ENCODE measurements at regions not wholly inside any gene's neighbourhood (a gene's known extent, or its start where the extent isn't known, plus 50 kb on each side); places are given as distances from the start of the nearest gene placed in this dataset.
"Not testable (repeated sequence)": the region's sequence is repeated elsewhere in the genome, so short reads cannot be mapped to it uniquely, and the experiment has no call there.

DNA sequence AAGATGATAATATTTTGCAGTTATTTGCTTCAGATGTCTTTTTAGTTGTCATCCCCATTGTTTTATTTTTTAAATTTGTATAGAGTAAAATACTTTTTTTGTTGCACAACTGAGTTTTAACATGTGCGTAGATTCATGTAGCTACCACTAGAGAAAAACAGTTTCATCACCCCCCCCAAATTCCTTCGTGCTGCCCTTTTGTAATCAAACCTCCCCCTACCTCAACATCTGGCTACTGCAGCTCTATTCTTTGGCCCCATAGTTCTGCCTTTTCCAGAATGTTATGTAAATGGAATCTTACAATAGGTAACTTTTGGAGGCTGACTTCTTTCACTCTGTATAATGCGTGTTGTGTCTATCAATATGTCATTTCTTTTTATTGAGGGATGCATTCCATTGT lies 232.0 kb upstream of the RASGRP1 start:
- Histone ChIP-seq H3K4me1 (ENCODE audit: control insufficient read depth in 1 of 2, insufficient read depth in 2 of 2, low read length in 2 of 2) (no peaks in the 10 kb centered on the region), H3K27ac (ENCODE audit: low read depth in 1 of 2, low read length in 2 of 2) (no peak overlapping the region), H3K9me3 (replicated peaks in 1 of 2; ENCODE audit: control insufficient read depth in 1 of 2, insufficient read depth in 1 of 2, low read length in 2 of 2) (no peaks in the 10 kb centered on the region), H3K79me2 (ENCODE audit: insufficient read depth, low read length) (no peaks in the 10 kb centered on the region), H3K4me2 (replicated peaks; ENCODE audit: extremely low read depth, low read length, poor library complexity, severe bottlenecking) (no peak overlapping the region), H4K20me1 (ENCODE audit: insufficient read depth, low read length) (no peaks in the 10 kb centered on the region), H3K36me3 (replicated peaks in 1 of 2; ENCODE audit: control insufficient read depth in 1 of 2, insufficient read depth in 2 of 2, low read length in 2 of 2) (no peaks in the 10 kb centered on the region), H2AFZ (ENCODE audit: insufficient read depth, low read depth, low read length, poor library complexity, severe bottlenecking) (no peak overlapping the region), H3K9ac (ENCODE audit: insufficient read depth, low read length, poor library complexity, severe bottlenecking) (no peak overlapping the region), H3K4me3 (replicated peaks in 1 of 3; ENCODE audit: low read depth in 2 of 3, low read length in 3 of 3) (no peak overlapping the region), H3K27me3 (ENCODE audit: control insufficient read depth in 2 of 2, insufficient read depth in 2 of 2, low read length in 2 of 2) (no peaks in the 10 kb centered on the region)
- peaks cover 0 to 14% (median 4%) of the 10 kb centered on the region in 7 donors for H3K9me3 Mint-ChIP-seq
- no peak overlapping the region for H3K27ac Mint-ChIP-seq
- peaks cover 0 to 6% (median 2%) of the 10 kb centered on the region in 3 donors for H3K27me3 Mint-ChIP-seq (ENCODE audit: low read depth in 3 of 3)
- TF ChIP-seq, protein P1, sequence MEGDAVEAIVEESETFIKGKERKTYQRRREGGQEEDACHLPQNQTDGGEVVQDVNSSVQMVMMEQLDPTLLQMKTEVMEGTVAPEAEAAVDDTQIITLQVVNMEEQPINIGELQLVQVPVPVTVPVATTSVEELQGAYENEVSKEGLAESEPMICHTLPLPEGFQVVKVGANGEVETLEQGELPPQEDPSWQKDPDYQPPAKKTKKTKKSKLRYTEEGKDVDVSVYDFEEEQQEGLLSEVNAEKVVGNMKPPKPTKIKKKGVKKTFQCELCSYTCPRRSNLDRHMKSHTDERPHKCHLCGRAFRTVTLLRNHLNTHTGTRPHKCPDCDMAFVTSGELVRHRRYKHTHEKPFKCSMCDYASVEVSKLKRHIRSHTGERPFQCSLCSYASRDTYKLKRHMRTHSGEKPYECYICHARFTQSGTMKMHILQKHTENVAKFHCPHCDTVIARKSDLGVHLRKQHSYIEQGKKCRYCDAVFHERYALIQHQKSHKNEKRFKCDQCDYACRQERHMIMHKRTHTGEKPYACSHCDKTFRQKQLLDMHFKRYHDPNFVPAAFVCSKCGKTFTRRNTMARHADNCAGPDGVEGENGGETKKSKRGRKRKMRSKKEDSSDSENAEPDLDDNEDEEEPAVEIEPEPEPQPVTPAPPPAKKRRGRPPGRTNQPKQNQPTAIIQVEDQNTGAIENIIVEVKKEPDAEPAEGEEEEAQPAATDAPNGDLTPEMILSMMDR (IDR thresholded peaks at IDR 0.05), result no peak
- no peak for DNase-seq
- no CpG with 5 or more reads among the region's 3 CpGs for WGBS (ENCODE audit: insufficient coverage)
- H3K4me1 Mint-ChIP-seq, result peaks cover 1% of the 10 kb centered on the region
- intact Hi-C loops (cut with micrococcal nuclease), result no loop called here
- no peaks in the 10 kb centered on the region for H3K36me3 Mint-ChIP-seq
- H3K4me3 Mint-ChIP-seq, result no peak overlapping the region

DNA sequence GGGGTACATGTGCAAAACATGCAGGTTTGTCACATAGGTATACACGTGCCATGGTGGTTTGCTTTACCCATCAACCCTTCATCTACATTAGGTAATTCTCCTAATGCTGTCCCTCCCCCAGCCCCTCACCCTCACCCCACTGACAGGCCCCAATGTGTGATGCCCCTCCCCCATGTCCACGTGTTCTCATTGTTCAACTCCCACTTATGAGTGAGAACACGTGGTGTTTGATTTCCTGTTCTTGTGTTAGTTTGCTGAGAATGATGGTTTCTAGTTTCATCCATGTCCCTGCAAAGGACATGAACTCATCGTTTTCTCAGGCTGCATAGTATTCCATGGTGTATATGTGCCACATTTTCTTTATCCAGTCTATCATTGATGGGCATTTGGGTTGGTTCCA lies 232.9 kb upstream of the RASGRP1 start:
- not testable (repeated sequence) for H4K20me1 ChIP-seq (ENCODE audit: insufficient read depth, low read length); H3K27me3 Mint-ChIP-seq (ENCODE audit: low read depth in 3 of 3); H3K9me3 ChIP-seq (replicated peaks in 1 of 2; ENCODE audit: control insufficient read depth in 1 of 2, insufficient read depth in 1 of 2, low read length in 2 of 2)

DNA sequence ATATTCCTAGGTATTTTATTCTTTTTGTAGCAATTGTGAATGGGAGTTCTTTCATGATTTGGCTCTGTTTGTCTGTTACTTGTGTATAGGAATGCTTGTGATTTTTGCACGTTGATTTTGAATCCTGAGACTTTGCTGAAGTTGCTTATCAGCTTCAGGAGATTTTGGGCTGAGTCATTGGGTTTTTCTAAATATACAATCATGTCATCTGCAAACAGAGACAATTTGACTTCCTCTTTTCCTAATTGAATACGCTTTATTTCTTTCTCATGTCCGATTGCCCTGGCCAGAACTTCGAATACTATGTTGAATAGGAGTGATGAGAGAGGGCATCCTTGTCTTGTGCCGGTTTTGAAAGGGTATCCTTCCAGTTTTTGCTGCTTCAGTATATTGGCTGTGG lies 234.6 kb upstream of the RASGRP1 start:
- H3K4me3 ChIP-seq (replicated peaks in 1 of 3; ENCODE audit: low read depth in 2 of 3, low read length in 3 of 3); H3K27me3 Mint-ChIP-seq (ENCODE audit: low read depth in 3 of 3); H3K36me3 ChIP-seq (replicated peaks in 1 of 2; ENCODE audit: control insufficient read depth in 1 of 2, insufficient read depth in 2 of 2, low read length in 2 of 2); H3K4me1 Mint-ChIP-seq; H3K27me3 ChIP-seq (ENCODE audit: control insufficient read depth in 2 of 2, insufficient read depth in 2 of 2, low read length in 2 of 2); H3K79me2 ChIP-seq (ENCODE audit: insufficient read depth, low read length); H3K36me3 Mint-ChIP-seq; H4K20me1 ChIP-seq (ENCODE audit: insufficient read depth, low read length); H3K9me3 ChIP-seq (replicated peaks in 1 of 2; ENCODE audit: control insufficient read depth in 1 of 2, insufficient read depth in 1 of 2, low read length in 2 of 2); H3K9ac ChIP-seq (ENCODE audit: insufficient read depth, low read length, poor library complexity, severe bottlenecking); H3K4me3 Mint-ChIP-seq; H2AFZ ChIP-seq (ENCODE audit: insufficient read depth, low read depth, low read length, poor library complexity, severe bottlenecking); intact Hi-C loops (cut with micrococcal nuclease); H3K4me2 ChIP-seq (replicated peaks; ENCODE audit: extremely low read depth, low read length, poor library complexity, severe bottlenecking); H3K27ac Mint-ChIP-seq; DNase-seq; H3K4me1 ChIP-seq (ENCODE audit: control insufficient read depth in 1 of 2, insufficient read depth in 2 of 2, low read length in 2 of 2); H3K27ac ChIP-seq (ENCODE audit: low read depth in 1 of 2, low read length in 2 of 2): not testable (repeated sequence)
- peaks cover 0 to 17% (median 4%) of the 10 kb centered on the region in 7 donors for H3K9me3 Mint-ChIP-seq
- no CpG with 5 or more reads among the region's 5 CpGs for WGBS (ENCODE audit: insufficient coverage)

More for the DNA sequence above, 232.9 kb upstream of the RASGRP1 start:
- H3K36me3 ChIP-seq (replicated peaks in 1 of 2; ENCODE audit: control insufficient read depth in 1 of 2, insufficient read depth in 2 of 2, low read length in 2 of 2); intact Hi-C loops (cut with micrococcal nuclease); H3K4me2 ChIP-seq (replicated peaks; ENCODE audit: extremely low read depth, low read length, poor library complexity, severe bottlenecking); H3K27me3 ChIP-seq (ENCODE audit: control insufficient read depth in 2 of 2, insufficient read depth in 2 of 2, low read length in 2 of 2); H3K27ac ChIP-seq (ENCODE audit: low read depth in 1 of 2, low read length in 2 of 2); H3K79me2 ChIP-seq (ENCODE audit: insufficient read depth, low read length); H3K4me3 Mint-ChIP-seq; H3K9ac ChIP-seq (ENCODE audit: insufficient read depth, low read length, poor library complexity, severe bottlenecking); H3K36me3 Mint-ChIP-seq; H3K27ac Mint-ChIP-seq; H3K4me1 Mint-ChIP-seq; DNase-seq; H3K4me1 ChIP-seq (ENCODE audit: control insufficient read depth in 1 of 2, insufficient read depth in 2 of 2, low read length in 2 of 2); H3K4me3 ChIP-seq (replicated peaks in 1 of 3; ENCODE audit: low read depth in 2 of 3, low read length in 3 of 3); H2AFZ ChIP-seq (ENCODE audit: insufficient read depth, low read depth, low read length, poor library complexity, severe bottlenecking): not testable (repeated sequence)
- WGBS (ENCODE audit: insufficient coverage), result no CpG with 5 or more reads among the region's 4 CpGs
- peaks cover 0 to 16% (median 4%) of the 10 kb centered on the region in 7 donors for H3K9me3 Mint-ChIP-seq
